ENCODE measurements at regions not wholly inside any gene's neighbourhood (a gene's known extent, or its start where the extent isn't known, plus 50 kb on each side); places are given as distances from the start of the nearest gene placed in this dataset.
A peak's percentile ranks its signal among the peaks of the same experiment; 100 is the strongest.

- no peak for DNase-seq (ENCODE audit: low spot score)
These were observed 196.4 kb downstream of the NSUN3 start for GRCh38 chr3:94259291-94259690.

DNA sequence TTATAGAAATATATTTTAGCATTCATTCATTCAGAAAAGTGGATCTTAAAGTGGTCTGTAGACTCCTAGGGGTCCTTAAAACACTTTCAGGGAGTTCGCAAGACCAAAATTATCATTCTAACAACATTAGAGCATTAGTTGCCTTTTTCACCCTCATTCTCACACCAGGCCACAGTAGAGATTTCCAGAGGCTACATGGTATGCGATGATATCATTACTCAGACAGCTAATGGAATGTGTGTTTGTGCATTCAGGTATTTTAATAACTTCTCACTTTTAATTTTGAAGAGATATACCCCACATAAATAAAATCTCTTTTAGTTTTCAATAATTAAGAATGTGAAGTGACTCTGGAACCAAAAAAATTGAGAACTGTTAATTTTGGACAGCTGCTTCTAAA lies 206.9 kb downstream of the NSUN3 start:
- no peak for DNase-seq (ENCODE audit: low spot score)

DNA sequence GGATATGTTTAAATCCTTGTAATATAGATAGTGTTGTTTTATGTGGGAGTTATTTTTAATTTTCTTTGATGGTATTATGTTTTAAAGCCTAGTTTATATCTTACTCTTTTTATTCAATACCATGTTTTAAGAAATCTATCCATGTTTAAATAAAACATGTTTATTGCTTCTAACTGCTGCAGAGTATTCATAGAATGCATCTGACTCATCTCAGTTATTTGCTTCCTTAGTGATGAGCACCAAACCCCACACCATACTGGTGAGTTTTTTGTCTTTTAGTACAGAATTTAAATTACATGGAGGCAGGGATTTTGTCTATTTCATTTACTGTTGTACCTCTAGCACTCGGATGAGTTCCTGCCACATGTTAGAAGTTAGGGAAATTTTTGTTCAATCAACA lies 209.2 kb downstream of the NSUN3 start:
- no peak for DNase-seq (ENCODE audit: low spot score)

GRCh38 chr3:94280958-94281357 lies 218.1 kb downstream of the NSUN3 start:
- DNase-seq (ENCODE audit: low spot score): no peak

- DNase-seq (ENCODE audit: low spot score): no peak
These were observed 223.0 kb downstream of the NSUN3 start for GRCh38 chr3:94285872-94286271.

DNA sequence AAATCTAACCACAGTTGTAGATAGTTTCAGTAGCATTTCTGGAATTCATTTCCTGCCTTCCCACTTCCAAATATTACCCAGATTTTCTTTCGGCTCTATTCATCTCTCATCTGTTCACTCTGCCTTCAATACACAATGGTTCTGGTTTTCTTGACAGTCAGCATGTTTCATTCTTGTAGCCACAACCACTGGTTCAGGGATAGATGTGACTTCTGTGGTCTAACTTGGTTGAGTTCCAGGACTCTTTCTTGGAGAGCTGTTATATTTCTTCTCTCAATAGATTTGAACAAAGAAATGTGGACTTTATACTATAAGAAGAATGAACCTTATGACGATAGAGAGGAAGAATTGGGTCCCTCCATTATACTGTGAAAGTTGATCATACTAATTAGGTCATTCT lies 228.8 kb downstream of the NSUN3 start:
- DNase-seq (ENCODE audit: low spot score): no peak

- no peak for DNase-seq (ENCODE audit: low spot score)
These were observed 229.3 kb downstream of the NSUN3 start for GRCh38 chr3:94292151-94292550.

DNA sequence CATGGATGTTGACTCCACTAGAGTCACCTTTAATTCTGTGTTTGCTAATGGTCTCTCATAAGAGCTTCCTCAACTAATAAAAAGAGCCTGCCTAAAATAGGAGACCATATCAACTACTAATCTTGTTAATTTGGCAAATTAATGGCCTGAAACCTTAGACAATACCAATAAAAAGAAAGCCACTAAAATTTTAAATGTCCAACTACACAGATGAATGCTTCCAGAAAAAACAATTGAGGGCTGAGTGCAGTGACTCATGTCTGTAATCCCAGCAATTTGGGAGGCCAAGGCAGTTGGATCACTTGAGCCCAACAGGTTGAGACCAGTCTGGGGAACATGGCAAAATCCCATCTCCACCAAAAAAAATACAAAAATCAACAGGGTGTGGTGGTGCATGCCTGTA lies 230.9 kb downstream of the NSUN3 start:
- no peak for DNase-seq (ENCODE audit: low spot score)

DNA sequence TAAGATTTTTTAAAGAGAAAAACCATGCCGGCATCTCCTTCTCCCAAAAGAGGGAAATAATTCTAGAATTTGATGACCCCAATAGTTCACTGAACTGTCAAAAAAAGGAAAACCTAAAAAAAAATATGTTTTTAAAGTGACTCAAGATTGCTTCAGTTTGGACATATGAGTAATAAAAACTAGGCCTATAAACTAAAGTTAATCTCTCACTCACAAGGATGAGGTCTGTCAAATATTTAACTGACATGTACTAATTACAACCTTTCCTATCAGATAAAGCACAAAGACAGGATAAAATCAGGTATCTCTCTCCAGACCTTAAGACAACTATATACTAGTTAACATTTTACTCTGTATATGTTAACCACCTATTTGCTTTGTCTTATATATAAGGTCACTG lies 231.9 kb downstream of the NSUN3 start:
- DNase-seq (ENCODE audit: low spot score): no peak

DNA sequence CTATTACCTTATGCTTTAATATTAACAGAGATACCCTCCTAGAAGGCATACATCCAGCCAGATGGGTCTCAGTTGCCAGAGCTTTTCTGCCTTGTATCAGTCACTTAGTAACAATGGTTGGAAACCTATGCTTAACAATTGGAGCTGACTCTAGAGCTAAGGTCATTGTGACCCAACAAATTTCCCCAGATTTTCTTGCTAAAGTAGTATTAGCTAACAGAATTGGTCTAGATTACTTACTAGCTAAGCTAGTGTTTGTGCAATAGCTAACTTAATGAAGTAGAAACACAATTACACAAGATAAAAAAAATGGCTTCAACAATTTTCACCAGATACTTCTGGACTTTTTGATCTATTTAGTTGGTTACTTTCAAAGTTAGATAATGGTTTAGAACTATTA lies 236.9 kb downstream of the NSUN3 start:
- DNase-seq (ENCODE audit: low spot score): no peak

GRCh38 chr3:94301366-94301765 lies 238.5 kb downstream of the NSUN3 start:
- no peak for DNase-seq (ENCODE audit: low spot score)

- DNase-seq (ENCODE audit: low spot score): no peak
These were observed 240.4 kb downstream of the NSUN3 start for GRCh38 chr3:94303266-94303665.

DNA sequence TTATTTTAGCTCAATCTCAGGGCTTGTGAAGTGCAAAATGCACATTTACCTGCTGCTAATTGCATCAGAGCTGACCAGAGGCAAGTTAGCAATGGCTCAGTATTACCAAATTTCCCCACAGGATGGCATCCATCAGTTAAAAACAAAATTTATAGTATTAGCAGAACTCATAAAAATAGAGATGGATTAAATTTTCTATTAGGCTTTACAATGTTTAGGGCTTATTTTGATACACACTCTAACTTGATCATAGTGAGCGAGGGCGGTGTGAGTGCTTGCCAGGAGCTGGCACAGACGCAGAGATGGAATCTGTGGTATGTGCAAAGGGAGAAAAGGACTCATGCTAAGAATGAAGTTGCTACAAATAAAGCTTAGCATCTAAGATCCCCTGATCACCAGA lies 241.0 kb downstream of the NSUN3 start:
- no peak for DNase-seq (ENCODE audit: low spot score)

GRCh38 chr3:94304954-94305353 lies 242.1 kb downstream of the NSUN3 start:
- no peak for DNase-seq (ENCODE audit: low spot score)

- no peak for DNase-seq (ENCODE audit: low spot score)
These were observed 243.2 kb downstream of the NSUN3 start for GRCh38 chr3:94305835-94306611.

DNA sequence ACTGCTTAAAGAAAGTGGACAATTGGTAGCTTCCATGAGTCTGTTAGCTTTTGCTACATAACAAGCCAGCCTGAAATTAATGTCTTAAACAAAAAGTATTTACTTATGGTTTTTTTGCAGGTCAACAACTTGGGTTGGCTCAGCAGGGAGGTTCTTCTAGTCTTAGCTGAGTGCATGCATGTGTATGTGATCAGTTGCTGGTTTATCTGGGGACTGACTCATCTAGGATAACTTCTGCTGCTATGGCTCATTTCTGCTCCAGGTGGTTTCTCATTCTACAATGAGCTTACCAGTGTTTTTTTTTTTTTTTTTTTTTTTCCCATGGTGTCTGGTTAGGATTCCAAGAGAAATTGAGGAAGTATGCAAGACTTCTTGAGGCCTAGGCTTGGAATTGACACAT lies 244.7 kb downstream of the NSUN3 start:
- DNase-seq (ENCODE audit: low spot score): no peak

DNA sequence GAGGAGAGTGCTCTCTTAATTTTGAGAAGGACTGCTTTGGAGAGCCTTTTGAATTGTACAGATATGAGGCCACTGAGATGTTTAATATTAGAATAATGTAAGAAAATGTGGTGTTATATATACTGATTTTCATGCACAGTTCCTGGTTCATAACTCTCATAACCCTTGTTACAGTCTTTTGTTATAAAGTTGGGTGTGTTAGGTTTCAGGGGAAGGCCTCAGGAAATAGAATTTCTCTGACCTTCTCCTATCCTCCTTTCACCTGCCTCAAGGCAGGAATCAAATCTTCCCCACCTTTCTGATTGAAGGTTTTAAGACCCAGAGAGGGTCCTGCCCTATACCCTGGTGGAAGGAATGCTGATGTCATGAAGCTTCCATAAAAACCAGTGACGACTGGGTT lies 245.9 kb downstream of the NSUN3 start:
- no peak for DNase-seq (ENCODE audit: low spot score)

- no peak for DNase-seq (ENCODE audit: low spot score)
These were observed 247.7 kb downstream of the NSUN3 start for GRCh38 chr3:94310341-94311135.

DNA sequence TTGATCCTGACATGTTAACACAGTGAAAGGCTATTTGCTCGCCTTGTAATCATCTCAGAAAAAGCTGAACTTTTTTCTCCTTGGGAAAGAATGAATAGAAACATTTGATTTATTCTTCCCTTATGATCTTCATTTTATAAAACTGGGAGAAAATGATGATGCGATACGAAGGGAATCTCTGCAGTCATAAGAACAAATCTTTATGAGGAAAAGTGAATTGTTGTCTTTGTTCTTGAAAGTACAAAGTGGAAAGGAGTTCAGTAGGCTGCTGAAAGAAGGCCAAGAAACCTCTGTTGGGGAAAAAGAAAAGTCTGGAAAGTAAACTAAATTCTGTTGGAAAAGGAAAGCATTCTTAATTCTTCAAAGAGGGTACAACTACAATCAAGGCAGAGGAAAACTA lies 248.8 kb downstream of the NSUN3 start:
- no peak for DNase-seq (ENCODE audit: low spot score)

GRCh38 chr3:94314218-94314883 lies 251.5 kb downstream of the NSUN3 start:
- DNase-seq (ENCODE audit: low spot score): no peak

DNA sequence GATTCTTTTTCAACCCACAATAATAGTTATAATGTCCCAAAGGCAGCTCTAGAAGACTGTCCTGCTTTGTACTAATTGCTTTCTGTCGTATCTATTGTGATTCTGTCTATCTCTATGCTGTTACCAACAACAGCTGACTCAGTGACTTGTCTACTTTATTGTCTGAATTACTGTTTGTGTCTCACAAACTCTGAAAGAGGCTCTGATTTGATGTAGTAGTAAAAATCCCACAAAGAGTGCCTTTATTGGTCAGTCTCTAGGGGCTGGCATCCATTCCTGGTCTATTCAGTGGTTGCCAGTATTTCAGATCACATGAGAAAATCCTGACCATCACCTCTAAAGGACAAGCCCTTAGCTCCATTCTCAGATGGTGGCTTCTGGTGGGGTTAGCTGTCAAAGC lies 254.2 kb downstream of the NSUN3 start:
- DNase-seq (ENCODE audit: low spot score): peak; percentile 89

DNA sequence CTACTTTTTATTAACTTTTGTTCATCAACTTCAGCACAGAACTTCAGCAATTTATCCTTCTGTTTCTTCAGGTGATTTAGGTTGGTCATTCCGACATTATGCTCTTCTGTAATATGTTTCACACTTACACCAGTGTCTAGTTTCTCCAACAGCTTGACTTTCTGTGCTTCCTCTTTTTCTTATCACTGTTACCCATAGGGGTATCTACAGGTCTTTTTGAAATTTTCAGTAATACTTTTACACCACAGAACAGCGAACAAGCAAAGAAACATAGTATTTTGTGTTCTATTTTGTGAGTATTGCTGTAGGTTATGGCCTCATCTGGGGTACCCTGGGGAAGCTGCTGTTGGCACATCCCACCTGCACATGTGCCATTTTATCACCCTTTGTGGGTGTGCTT lies 260.7 kb downstream of the NSUN3 start:
- DNase-seq (ENCODE audit: low spot score): no peak

DNA sequence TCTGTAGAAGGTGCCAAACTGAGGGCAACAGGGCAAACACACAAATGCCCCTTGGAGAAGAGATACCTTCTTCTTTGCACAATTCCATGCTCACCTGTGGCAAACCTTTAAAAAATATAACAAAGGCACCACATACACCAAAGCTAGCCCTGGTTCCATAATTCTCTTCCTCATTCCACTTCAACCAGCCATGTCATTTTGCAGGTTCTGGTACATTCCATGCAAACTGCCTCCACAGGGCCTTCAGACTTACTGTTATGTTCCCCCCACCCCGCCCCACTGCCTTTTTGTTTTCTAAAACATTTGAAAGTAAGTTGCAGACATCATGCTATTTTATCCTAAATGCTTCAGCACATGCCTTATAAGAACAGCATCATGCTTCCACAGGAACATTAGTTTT lies 269.0 kb downstream of the NSUN3 start:
- DNase-seq (ENCODE audit: low spot score): no peak
